ENCODE measurements at regions not wholly inside any gene's neighbourhood (a gene's known extent, or its start where the extent isn't known, plus 50 kb on each side); places are given as distances from the start of the nearest gene placed in this dataset.

DNA sequence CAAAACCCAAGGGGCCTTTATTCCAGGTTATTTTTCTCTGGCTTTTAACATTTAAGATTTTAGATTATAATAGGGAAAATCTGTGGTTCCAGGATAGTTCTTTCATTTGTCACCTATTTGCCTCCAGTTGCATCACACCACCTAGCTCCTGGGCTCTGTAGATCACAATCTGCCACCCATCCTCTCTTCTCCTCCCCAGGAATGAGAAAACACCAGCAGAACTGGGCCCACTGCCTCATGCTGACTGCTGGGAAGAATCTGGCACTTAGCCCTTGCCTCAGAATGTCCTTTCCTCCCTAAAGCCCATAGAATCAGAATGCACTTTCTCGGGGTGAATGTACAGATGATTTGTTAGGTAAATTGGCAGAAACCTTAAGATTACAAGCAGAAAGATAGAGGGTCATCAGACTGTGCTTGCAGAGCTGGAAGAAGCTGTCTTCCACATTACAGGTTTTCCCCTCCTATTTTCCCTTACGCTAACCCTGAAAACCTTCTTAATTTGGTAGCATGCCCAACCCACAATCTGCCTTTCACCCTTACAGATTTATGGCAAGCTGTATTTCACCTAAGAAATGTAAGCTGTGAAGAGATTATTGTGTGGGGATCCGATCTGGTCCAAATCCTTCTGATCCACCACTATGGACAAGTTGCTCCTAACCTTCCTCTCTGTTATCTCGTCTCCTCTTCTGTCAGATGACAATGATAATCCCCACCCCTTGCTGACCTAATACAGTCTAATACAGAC, 72.6 kb downstream of the LRRC30 start (continued):
- TF ChIP-seq, protein P1, sequence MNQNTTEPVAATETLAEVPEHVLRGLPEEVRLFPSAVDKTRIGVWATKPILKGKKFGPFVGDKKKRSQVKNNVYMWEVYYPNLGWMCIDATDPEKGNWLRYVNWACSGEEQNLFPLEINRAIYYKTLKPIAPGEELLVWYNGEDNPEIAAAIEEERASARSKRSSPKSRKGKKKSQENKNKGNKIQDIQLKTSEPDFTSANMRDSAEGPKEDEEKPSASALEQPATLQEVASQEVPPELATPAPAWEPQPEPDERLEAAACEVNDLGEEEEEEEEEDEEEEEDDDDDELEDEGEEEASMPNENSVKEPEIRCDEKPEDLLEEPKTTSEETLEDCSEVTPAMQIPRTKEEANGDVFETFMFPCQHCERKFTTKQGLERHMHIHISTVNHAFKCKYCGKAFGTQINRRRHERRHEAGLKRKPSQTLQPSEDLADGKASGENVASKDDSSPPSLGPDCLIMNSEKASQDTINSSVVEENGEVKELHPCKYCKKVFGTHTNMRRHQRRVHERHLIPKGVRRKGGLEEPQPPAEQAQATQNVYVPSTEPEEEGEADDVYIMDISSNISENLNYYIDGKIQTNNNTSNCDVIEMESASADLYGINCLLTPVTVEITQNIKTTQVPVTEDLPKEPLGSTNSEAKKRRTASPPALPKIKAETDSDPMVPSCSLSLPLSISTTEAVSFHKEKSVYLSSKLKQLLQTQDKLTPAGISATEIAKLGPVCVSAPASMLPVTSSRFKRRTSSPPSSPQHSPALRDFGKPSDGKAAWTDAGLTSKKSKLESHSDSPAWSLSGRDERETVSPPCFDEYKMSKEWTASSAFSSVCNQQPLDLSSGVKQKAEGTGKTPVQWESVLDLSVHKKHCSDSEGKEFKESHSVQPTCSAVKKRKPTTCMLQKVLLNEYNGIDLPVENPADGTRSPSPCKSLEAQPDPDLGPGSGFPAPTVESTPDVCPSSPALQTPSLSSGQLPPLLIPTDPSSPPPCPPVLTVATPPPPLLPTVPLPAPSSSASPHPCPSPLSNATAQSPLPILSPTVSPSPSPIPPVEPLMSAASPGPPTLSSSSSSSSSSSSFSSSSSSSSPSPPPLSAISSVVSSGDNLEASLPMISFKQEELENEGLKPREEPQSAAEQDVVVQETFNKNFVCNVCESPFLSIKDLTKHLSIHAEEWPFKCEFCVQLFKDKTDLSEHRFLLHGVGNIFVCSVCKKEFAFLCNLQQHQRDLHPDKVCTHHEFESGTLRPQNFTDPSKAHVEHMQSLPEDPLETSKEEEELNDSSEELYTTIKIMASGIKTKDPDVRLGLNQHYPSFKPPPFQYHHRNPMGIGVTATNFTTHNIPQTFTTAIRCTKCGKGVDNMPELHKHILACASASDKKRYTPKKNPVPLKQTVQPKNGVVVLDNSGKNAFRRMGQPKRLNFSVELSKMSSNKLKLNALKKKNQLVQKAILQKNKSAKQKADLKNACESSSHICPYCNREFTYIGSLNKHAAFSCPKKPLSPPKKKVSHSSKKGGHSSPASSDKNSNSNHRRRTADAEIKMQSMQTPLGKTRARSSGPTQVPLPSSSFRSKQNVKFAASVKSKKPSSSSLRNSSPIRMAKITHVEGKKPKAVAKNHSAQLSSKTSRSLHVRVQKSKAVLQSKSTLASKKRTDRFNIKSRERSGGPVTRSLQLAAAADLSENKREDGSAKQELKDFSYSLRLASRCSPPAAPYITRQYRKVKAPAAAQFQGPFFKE (tag by site-specific recombination; IDR thresholded peaks at IDR 0.05; ENCODE audit: borderline replicate concordance), result no peak
- TF ChIP-seq HOXC10 (CRISPR knock-in tag; IDR thresholded peaks at IDR 0.05) (no peak), ZNF530 (tag by site-specific recombination; IDR thresholded peaks at IDR 0.05; ENCODE audit: low read depth) (no peak), ZNF366 (tag by site-specific recombination; conservative IDR thresholded peaks at IDR 0.05) (no peak), ZNF747 (tag by site-specific recombination; IDR thresholded peaks at IDR 0.05) (no peak), REPIN1 (tag by site-specific recombination; IDR thresholded peaks at IDR 0.05; ENCODE audit: low read depth) (no peak), ZNF473 (tag by site-specific recombination; IDR thresholded peaks at IDR 0.05) (no peak), ZNF175 (tag by site-specific recombination; IDR thresholded peaks at IDR 0.05) (no peak)

DNA sequence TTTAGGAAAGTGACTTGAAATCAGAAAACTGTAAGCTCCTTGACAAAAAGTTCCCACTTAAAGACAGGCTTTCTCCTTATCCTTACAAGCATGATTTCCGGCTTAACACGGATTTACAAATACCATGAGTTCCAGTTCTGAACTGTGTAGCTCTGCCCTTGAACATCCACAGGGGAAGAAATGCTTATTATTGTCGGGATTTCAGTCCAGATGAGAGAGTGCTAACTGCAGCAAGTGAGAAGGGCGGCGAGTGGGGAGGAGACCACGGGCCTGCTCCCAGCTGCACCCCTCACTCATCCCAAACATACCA, 73.1 kb downstream of the LRRC30 start:
- no peak for TF ChIP-seq ZNF423 (tag by site-specific recombination; IDR thresholded peaks at IDR 0.05)
- TF ChIP-seq, protein P2, sequence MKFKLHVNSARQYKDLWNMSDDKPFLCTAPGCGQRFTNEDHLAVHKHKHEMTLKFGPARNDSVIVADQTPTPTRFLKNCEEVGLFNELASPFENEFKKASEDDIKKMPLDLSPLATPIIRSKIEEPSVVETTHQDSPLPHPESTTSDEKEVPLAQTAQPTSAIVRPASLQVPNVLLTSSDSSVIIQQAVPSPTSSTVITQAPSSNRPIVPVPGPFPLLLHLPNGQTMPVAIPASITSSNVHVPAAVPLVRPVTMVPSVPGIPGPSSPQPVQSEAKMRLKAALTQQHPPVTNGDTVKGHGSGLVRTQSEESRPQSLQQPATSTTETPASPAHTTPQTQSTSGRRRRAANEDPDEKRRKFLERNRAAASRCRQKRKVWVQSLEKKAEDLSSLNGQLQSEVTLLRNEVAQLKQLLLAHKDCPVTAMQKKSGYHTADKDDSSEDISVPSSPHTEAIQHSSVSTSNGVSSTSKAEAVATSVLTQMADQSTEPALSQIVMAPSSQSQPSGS (tag by site-specific recombination; IDR thresholded peaks at IDR 0.05; ENCODE audit: low read depth), result no peak
- H3K36me3 ChIP-seq (ENCODE audit: control insufficient read depth in 2 of 2, insufficient read depth in 1 of 2, low read length in 2 of 2), result no peaks in the 10 kb centered on the region
- no peak overlapping the region for H3K27ac ChIP-seq (ENCODE audit: extremely low read depth, low read depth, low read length)
- ChIA-PET POLR2A (no interaction called here), CTCF (interaction anchor here (0.5 to 0.9 kb wide), 4 partner anchors 25 to 1275 kb away, joined by 3 read pairs; no protein-coding TSS in a partner anchor)
- no peaks in the 10 kb centered on the region for H3K4me1 ChIP-seq (ENCODE audit: control insufficient read depth, insufficient read depth, low read length)
- H3K9me3 ChIP-seq (ENCODE audit: control insufficient read depth, insufficient read depth, low read depth, low read length), result no peaks in the 10 kb centered on the region
- no peak overlapping the region for H3K4me3 ChIP-seq (ENCODE audit: low read depth, low read length)

DNA sequence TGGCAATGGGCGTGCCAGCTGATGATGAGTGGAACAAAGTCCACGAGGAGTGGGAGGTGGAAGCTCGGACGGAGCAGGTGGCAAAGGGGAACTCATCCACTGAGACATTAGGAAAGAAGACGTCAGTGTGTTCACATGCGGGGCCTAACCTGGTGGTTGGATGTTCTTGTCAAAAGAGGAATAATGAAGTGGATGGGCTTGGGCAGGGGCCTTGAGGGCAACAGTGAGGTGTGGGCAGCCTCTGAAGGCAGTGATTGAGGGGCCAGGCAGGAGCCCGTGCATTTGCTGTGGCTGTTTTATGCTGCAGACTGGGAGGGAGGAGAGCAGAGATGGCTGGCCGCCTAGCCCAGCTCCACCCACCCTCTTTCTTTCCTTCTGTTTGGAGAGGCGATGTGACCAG, 74.5 kb downstream of the LRRC30 start:
- H3K4me3 ChIP-seq (ENCODE audit: low read depth, low read length), result no peak overlapping the region
- no peaks in the 10 kb centered on the region for H3K4me1 ChIP-seq (ENCODE audit: control insufficient read depth, insufficient read depth, low read length)
- no peaks in the 10 kb centered on the region for H3K36me3 ChIP-seq (ENCODE audit: control insufficient read depth in 2 of 2, insufficient read depth in 1 of 2, low read length in 2 of 2)
- TF ChIP-seq SCRT1 (tag by site-specific recombination; IDR thresholded peaks at IDR 0.05; ENCODE audit: borderline replicate concordance), result no peak
- no peak for TF ChIP-seq ZNF19 (tag by site-specific recombination; IDR thresholded peaks at IDR 0.05; ENCODE audit: low read depth)
- TF ChIP-seq ZNF510 (tag by site-specific recombination; IDR thresholded peaks at IDR 0.05; ENCODE audit: insufficient replicate concordance), result no peak
- TF ChIP-seq ZSCAN16 (tag by site-specific recombination; IDR thresholded peaks at IDR 0.05), result no peak
- TF ChIP-seq ZNF585B (tag by site-specific recombination; IDR thresholded peaks at IDR 0.05), result no peak
- TF ChIP-seq, protein P3, sequence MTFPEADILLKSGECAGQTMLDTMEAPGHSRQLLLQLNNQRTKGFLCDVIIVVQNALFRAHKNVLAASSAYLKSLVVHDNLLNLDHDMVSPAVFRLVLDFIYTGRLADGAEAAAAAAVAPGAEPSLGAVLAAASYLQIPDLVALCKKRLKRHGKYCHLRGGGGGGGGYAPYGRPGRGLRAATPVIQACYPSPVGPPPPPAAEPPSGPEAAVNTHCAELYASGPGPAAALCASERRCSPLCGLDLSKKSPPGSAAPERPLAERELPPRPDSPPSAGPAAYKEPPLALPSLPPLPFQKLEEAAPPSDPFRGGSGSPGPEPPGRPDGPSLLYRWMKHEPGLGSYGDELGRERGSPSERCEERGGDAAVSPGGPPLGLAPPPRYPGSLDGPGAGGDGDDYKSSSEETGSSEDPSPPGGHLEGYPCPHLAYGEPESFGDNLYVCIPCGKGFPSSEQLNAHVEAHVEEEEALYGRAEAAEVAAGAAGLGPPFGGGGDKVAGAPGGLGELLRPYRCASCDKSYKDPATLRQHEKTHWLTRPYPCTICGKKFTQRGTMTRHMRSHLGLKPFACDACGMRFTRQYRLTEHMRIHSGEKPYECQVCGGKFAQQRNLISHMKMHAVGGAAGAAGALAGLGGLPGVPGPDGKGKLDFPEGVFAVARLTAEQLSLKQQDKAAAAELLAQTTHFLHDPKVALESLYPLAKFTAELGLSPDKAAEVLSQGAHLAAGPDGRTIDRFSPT (tag by site-specific recombination; IDR thresholded peaks at IDR 0.05), result no peak
- no peak for TF ChIP-seq ZNF701 (tag by site-specific recombination; IDR thresholded peaks at IDR 0.05)
- TF ChIP-seq ZBTB17 (tag by site-specific recombination; IDR thresholded peaks at IDR 0.05), result no peak
- TF ChIP-seq YY2 (tag by site-specific recombination; IDR thresholded peaks at IDR 0.05), result no peak
- no peak for TF ChIP-seq ZNF560 (tag by site-specific recombination; IDR thresholded peaks at IDR 0.05; ENCODE audit: borderline replicate concordance)
- TF ChIP-seq ZNF184 (tag by site-specific recombination; IDR thresholded peaks at IDR 0.05), result no peak
- ChIA-PET CTCF (interaction anchor here (0.8 kb wide), 1 partner anchor 33 kb away, joined by 5 read pairs; no protein-coding TSS in a partner anchor), POLR2A (no interaction called here)
- no peaks in the 10 kb centered on the region for H3K9me3 ChIP-seq (ENCODE audit: control insufficient read depth, insufficient read depth, low read depth, low read length)
- no peak overlapping the region for H3K27ac ChIP-seq (ENCODE audit: extremely low read depth, low read depth, low read length)

All from HEK293 (cell line).